ENCODE measurements at regions not wholly inside any gene's neighbourhood (a gene's known extent, or its start where the extent isn't known, plus 50 kb on each side); places are given as distances from the start of the nearest gene placed in this dataset.

- TF ChIP-seq CTCF (IDR thresholded peaks at IDR 0.05) (no peak), EZH2phosphoT487 (IDR thresholded peaks at IDR 0.05) (no peak)
These were observed 445.4 kb downstream of the TFEC start for GRCh38 chr7:115585015-115585718.
